ENCODE measurements at regions not wholly inside any gene's neighbourhood (a gene's known extent, or its start where the extent isn't known, plus 50 kb on each side); places are given as distances from the start of the nearest gene placed in this dataset.

DNA sequence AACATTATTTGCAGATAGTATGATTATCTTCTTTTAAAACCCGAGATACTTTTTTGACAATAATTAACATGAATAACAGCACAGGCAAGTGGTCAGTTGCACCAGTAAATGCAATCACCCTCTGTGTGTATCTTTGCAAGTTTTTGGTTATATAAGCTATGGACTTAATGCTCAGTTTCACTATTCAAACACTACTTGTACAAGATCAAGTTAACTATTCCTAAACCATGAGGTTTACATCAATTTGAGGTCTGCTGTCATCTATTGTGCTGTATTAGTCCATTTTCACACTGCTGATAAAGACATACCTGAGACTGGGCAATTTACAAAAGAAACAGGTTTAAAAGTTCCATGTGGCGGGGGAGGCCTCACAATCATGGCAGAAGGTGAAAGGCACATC is 323.2 kb downstream of the NR4A2 start:
- Histone ChIP-seq H3K27me3 (ENCODE audit: control insufficient read depth in 2 of 2, insufficient read depth in 2 of 2, low read length in 2 of 2) (no peaks in the 10 kb centered on the region), H4K20me1 (replicated peaks; ENCODE audit: control insufficient read depth, extremely low read depth, insufficient read depth, low read length) (no peaks in the 10 kb centered on the region), H3K4me1 (ENCODE audit: control insufficient read depth, extremely low read depth, insufficient read depth, low read length) (no peaks in the 10 kb centered on the region), H3K79me2 (ENCODE audit: control insufficient read depth, insufficient read depth, low read length) (no peaks in the 10 kb centered on the region), H2AFZ (ENCODE audit: low read depth, low read length) (no peak overlapping the region), H3K9me1 (replicated peaks; ENCODE audit: control insufficient read depth, extremely low read depth, insufficient read depth, low read length) (no peaks in the 10 kb centered on the region), H3K36me3 (ENCODE audit: control insufficient read depth in 2 of 2, extremely low read depth in 1 of 2, insufficient read depth in 2 of 2, low read length in 2 of 2) (no peaks in the 10 kb centered on the region), H3K27ac (ENCODE audit: insufficient read depth, low read depth, low read length) (no peak overlapping the region), H3K9ac (replicated peaks; ENCODE audit: extremely low read depth, insufficient read depth, low read length) (no peak overlapping the region), H3K4me2 (ENCODE audit: insufficient read depth, low read length) (no peak overlapping the region), H3K9me3 (replicated peaks; ENCODE audit: control insufficient read depth, insufficient read depth, low read length) (no peaks in the 10 kb centered on the region), H3K4me3 (replicated peaks in 1 of 3; ENCODE audit: insufficient read depth in 1 of 3, low read depth in 1 of 3, low read length in 3 of 3) (no peak overlapping the region)
- BruUV-seq (replicated peaks): no TSS peak
- ChIA-PET POLR2A (no interaction called here), CTCF (no interaction called here)
- DNase-seq (ENCODE audit: low read depth, low spot score) (no peak), FAIRE-seq (no peak)
- dilution Hi-C loops (cut with MboI; ENCODE audit: extremely low pct_ligation_motif_present, low sequenced_read_pairs): no loop called here
- intact Hi-C loops (cut with micrococcal nuclease): no loop called here
- TF ChIP-seq FOS (IDR thresholded peaks at IDR 0.05; ENCODE audit: borderline replicate concordance, insufficient read depth, low read length) (no peak), JUN (IDR thresholded peaks at IDR 0.05; ENCODE audit: borderline replicate concordance, insufficient read depth, insufficient read length, low read depth) (no peak), MAX (IDR thresholded peaks at IDR 0.05; ENCODE audit: insufficient read depth, insufficient read length) (no peak), MYC (IDR thresholded peaks at IDR 0.05; ENCODE audit: low read depth, low read length) (no peak), EZH2 (IDR thresholded peaks at IDR 0.05; ENCODE audit: borderline replicate concordance, low read depth, low read length, severe bottlenecking) (no peak), GATA2 (IDR thresholded peaks at IDR 0.05; ENCODE audit: insufficient read depth, insufficient read length, low read depth, low read length) (no peak), POLR2A (IDR thresholded peaks at IDR 0.05; ENCODE audit: low read depth, low read length) (no peak), POLR2AphosphoS5 (IDR thresholded peaks at IDR 0.05; ENCODE audit: insufficient read depth, low read depth, low read length) (no peak)
- TF ChIP-seq, protein P1, sequence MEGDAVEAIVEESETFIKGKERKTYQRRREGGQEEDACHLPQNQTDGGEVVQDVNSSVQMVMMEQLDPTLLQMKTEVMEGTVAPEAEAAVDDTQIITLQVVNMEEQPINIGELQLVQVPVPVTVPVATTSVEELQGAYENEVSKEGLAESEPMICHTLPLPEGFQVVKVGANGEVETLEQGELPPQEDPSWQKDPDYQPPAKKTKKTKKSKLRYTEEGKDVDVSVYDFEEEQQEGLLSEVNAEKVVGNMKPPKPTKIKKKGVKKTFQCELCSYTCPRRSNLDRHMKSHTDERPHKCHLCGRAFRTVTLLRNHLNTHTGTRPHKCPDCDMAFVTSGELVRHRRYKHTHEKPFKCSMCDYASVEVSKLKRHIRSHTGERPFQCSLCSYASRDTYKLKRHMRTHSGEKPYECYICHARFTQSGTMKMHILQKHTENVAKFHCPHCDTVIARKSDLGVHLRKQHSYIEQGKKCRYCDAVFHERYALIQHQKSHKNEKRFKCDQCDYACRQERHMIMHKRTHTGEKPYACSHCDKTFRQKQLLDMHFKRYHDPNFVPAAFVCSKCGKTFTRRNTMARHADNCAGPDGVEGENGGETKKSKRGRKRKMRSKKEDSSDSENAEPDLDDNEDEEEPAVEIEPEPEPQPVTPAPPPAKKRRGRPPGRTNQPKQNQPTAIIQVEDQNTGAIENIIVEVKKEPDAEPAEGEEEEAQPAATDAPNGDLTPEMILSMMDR (IDR thresholded peaks at IDR 0.05; ENCODE audit: extremely low read depth in 1 of 2, insufficient read depth in 1 of 2, low read depth in 1 of 2, low read length in 2 of 2): no peak
